ENCODE measurements at regions not wholly inside any gene's neighbourhood (a gene's known extent, or its start where the extent isn't known, plus 50 kb on each side); places are given as distances from the start of the nearest gene placed in this dataset. TPM values are rescaled to one million over a fixed set of nuclear protein-coding genes. Genes with fewer than 3 reads are reported as not detected.

GRCh38 chr4:83657336-83657735 lies 121.4 kb downstream of the GPAT3 start:
- Histone ChIP-seq H3K9ac (replicated peaks; ENCODE audit: extremely low read depth, insufficient read depth, low read length) (no peak overlapping the region), H3K9me1 (replicated peaks; ENCODE audit: control insufficient read depth, extremely low read depth, insufficient read depth, low read length) (no peaks in the 10 kb centered on the region), H3K36me3 (ENCODE audit: control insufficient read depth in 2 of 2, extremely low read depth in 1 of 2, insufficient read depth in 2 of 2, low read length in 2 of 2) (no peaks in the 10 kb centered on the region), H3K27ac (ENCODE audit: insufficient read depth, low read depth, low read length) (no peak overlapping the region), H3K4me1 (ENCODE audit: control insufficient read depth, extremely low read depth, insufficient read depth, low read length) (peaks cover 8% of the 10 kb centered on the region), H2AFZ (ENCODE audit: low read depth, low read length) (peak overlapping the region; percentile 14), H3K4me3 (replicated peaks in 1 of 3; ENCODE audit: insufficient read depth in 1 of 3, low read depth in 1 of 3, low read length in 3 of 3) (no peak overlapping the region), H4K20me1 (replicated peaks; ENCODE audit: control insufficient read depth, extremely low read depth, insufficient read depth, low read length) (no peaks in the 10 kb centered on the region), H3K9me3 (replicated peaks; ENCODE audit: control insufficient read depth, insufficient read depth, low read length) (no peaks in the 10 kb centered on the region), H3K27me3 (ENCODE audit: control insufficient read depth in 2 of 2, insufficient read depth in 2 of 2, low read length in 2 of 2) (no peaks in the 10 kb centered on the region), H3K79me2 (ENCODE audit: control insufficient read depth, insufficient read depth, low read length) (no peaks in the 10 kb centered on the region), H3K4me2 (ENCODE audit: insufficient read depth, low read length) (no peak overlapping the region)
- dilution Hi-C loops (cut with MboI; ENCODE audit: extremely low pct_ligation_motif_present, low sequenced_read_pairs) (no loop called here), intact Hi-C loops (cut with micrococcal nuclease) (no loop called here)
- ChIA-PET POLR2A (no interaction called here), CTCF (no interaction called here)
- no peak for TF ChIP-seq MYC (IDR thresholded peaks at IDR 0.05; ENCODE audit: low read depth, low read length)
- no peak for TF ChIP-seq POLR2A (IDR thresholded peaks at IDR 0.05; ENCODE audit: low read depth, low read length)
- TF ChIP-seq GATA2 (IDR thresholded peaks at IDR 0.05; ENCODE audit: insufficient read depth, insufficient read length, low read depth, low read length): no peak
- TF ChIP-seq JUN (IDR thresholded peaks at IDR 0.05; ENCODE audit: borderline replicate concordance, insufficient read depth, insufficient read length, low read depth): no peak
- no peak for TF ChIP-seq FOS (IDR thresholded peaks at IDR 0.05; ENCODE audit: borderline replicate concordance, insufficient read depth, low read length)
- no peak for TF ChIP-seq CTCF (IDR thresholded peaks at IDR 0.05; ENCODE audit: extremely low read depth in 1 of 2, insufficient read depth in 1 of 2, low read depth in 1 of 2, low read length in 2 of 2)
- TF ChIP-seq POLR2AphosphoS5 (IDR thresholded peaks at IDR 0.05; ENCODE audit: insufficient read depth, low read depth, low read length): no peak
- no peak for TF ChIP-seq EZH2 (IDR thresholded peaks at IDR 0.05; ENCODE audit: borderline replicate concordance, low read depth, low read length, severe bottlenecking)
- DNase-seq (ENCODE audit: low read depth, low spot score) (no peak), FAIRE-seq (no peak)
- BruUV-seq (replicated peaks): no TSS peak

Small RNA genes in the stretch of these regions (small RNA-seq; reads per million reads assigned to genes)
- not detected for gene RNU6-774P (ENCODE audit: insufficient read depth, insufficient read length, low read depth, low replicate concordance)
